Heart left ventricle (tissue), 16 donors: ENCODE measurements at regions not wholly inside any gene's neighbourhood (a gene's known extent, or its start where the extent isn't known, plus 50 kb on each side); places are given as distances from the start of the nearest gene placed in this dataset.

Experiments
- ATAC-seq, 4 donors: fragments of 200-7000 bp; cut with Tn5 transposase; one replicate each; pipeline ENCODE4 v1.9.1; 2020 to 2022; ENCODE audit warnings: moderate library complexity in 4 of 4, mild to moderate bottlenecking in 3 of 4, moderate number of reproducible peaks in 1 of 4
- DNase-seq, 5 donors: peaks; one replicate each; pipeline ENCODE4 v3.0.0-alpha.2; 2020
- H3K27ac ChIP-seq, 12 donors: fragments of 200-600 bp; sonication (generic) in 4 of 12; one replicate each; pipeline versions ENCODE4 v1.5.0 to v1.8.0; 2016 to 2022; ENCODE audit warnings: mild to moderate bottlenecking in 2 of 12
- H3K27me3 ChIP-seq, 9 donors: fragments of 200-600 bp; sonication (generic) in 2 of 9; one replicate each; pipeline versions ENCODE4 v1.5.1 to v1.8.0; 2016 to 2022; ENCODE audit warnings: mild to moderate bottlenecking in 3 of 9
- H3K36me3 ChIP-seq, 9 donors: fragments of 200-600 bp; sonication (generic) in 2 of 9; one replicate each; pipeline versions ENCODE4 v1.5.0 to v1.8.0; 2018 to 2022; ENCODE audit warnings: mild to moderate bottlenecking in 2 of 9
- H3K4me1 ChIP-seq, 12 donors: fragments of 200-600 bp; sonication (generic) in 4 of 12; one replicate each; pipeline versions ENCODE4 v1.5.0 to v1.8.0; 2016 to 2022; ENCODE audit warnings: mild to moderate bottlenecking in 3 of 12
- H3K4me3 ChIP-seq, 12 donors: fragments of 200-600 bp; sonication (generic) in 4 of 12; one replicate each; pipeline versions ENCODE4 v1.5.0 to v1.8.0; 2017 to 2022; ENCODE audit warnings: mild to moderate bottlenecking in 9 of 12, moderate library complexity in 4 of 12
- H3K9me3 ChIP-seq, 12 donors: fragments of 200-600 bp; sonication (generic) in 4 of 12; one replicate each; pipeline versions ENCODE4 v1.5.0 to v1.8.0; 2016 to 2022; ENCODE audit warnings: mild to moderate bottlenecking in 1 of 12
- POLR2A ChIP-seq, 2 donors: fragments of 450-650 bp; IDR thresholded peaks; one replicate each; pipeline ENCODE4 v1.6.1; 2017; ENCODE audit warnings: antibody characterized with exemption in 2 of 2, mild to moderate bottlenecking in 2 of 2, moderate library complexity in 2 of 2
- WGBS, 4 donors: extraction: QIAGEN DNeasy Blood & Tissue Kit in 2 of 4; methylation state at CpG; one replicate each; pipeline versions ENCODE4 v1.1.5 to v1.1.7; 2013 to 2018; 5-methylcytosine and 5-hydroxymethylcytosine counted together
- intact Hi-C, 10 donors: fragments of 100-400 bp; cut with DNase I; formaldehyde crosslinking; loops; one replicate each; pipeline versions ENCODE4 v1.11.1 to v1.14.2; 2022
- TF ChIP-seq, protein P1 (sequence below), 12 donors: fragments of 200-600 bp; sonication (generic) in 4 of 12; IDR thresholded peaks; one replicate each; pipeline versions ENCODE4 v1.5.0 to v1.8.0; 2018 to 2022; ENCODE audit warnings: antibody characterized with exemption in 12 of 12, mild to moderate bottlenecking in 5 of 12
- donor health status: ischemic (EF 13 %, LVEDD 7.1; RV severe dilation, severe dysfunction).
- donor health status: healthy with polysubstance abuse.
- donor health status: DM: no; HTN: yes; CAD: no.
- donor health status: DM: no; HTN: no; CAD: no.
- donor health status: ischemic (EF 25% LVEDD 6.9; RV normal size, moderate dysfunction).
- donor health status: ischemic (EF 25% LVEDD 5.7; RV mildly dilated, moderate dysfunction).
- donor health status: healthy.
- donor health status: DM: yes; HTN: yes; CAD: no.
- donor health status: ischemic (EF 35%, LVEDD 5.7; RV mildly dilated, moderate dysfunction).
- donor health status: nonischemic (EF 11% LVEDD 7.7; RV severe dilation, severe dysfunction).
- donor health status: DM: yes; HTN: yes; CAD: no.
- donor health status: PGD.
- donor health status: ischemic (EF 29% LVEDD 5.4; RV normal size, mild dysfunction).
- donor health status: nonischemic (EF 23%, LVEDD 6.1; RV moderate dilation, normal function).

DNA sequence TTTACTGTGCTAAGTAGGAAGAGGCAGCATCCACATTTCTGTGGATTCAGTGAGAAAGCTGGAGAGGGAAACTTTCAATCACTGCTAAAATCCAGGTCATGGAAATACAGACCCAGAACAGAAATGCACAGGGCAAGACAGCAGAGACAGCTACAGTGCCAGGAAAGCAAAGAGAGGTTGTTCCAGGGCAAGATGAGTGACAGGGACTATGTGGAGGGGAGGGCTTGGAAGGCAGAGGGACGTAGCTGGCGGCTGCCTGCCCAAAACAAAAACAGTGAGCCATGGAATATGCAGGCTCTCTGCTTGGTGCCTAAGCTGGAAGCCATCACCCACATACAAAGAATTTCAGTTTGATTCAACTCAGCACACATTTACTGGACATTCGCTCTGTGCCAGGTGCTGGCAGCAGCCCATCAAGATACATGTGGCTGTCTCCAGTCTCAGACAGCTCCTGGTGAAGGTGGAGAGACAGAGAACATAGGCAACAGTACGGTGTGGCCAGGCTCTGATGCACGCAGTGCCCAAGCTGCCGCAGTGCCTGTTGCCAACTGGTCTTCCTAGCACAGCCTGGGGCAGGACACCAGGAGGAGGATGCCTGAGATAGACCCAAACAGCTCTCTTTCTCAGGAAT, 88.7 kb downstream of the AIPL1 start:
- intact Hi-C loops: no loop called here
- H3K36me3 ChIP-seq: no peaks in the 10 kb centered on the region
- no peaks in the 10 kb centered on the region for H3K27me3 ChIP-seq
- ATAC-seq: no peak
- H3K9me3 ChIP-seq: no peaks in the 10 kb centered on the region
- H3K4me3 ChIP-seq: no peak overlapping the region
- no peak overlapping the region for H3K27ac ChIP-seq
- no peaks in the 10 kb centered on the region for H3K4me1 ChIP-seq
- DNase-seq: no peak
- 68 to 86% (median 75%) methylated on average over 5 to 6 of the region's 6 CpGs for WGBS, 4 donors
- TF ChIP-seq, protein P1, sequence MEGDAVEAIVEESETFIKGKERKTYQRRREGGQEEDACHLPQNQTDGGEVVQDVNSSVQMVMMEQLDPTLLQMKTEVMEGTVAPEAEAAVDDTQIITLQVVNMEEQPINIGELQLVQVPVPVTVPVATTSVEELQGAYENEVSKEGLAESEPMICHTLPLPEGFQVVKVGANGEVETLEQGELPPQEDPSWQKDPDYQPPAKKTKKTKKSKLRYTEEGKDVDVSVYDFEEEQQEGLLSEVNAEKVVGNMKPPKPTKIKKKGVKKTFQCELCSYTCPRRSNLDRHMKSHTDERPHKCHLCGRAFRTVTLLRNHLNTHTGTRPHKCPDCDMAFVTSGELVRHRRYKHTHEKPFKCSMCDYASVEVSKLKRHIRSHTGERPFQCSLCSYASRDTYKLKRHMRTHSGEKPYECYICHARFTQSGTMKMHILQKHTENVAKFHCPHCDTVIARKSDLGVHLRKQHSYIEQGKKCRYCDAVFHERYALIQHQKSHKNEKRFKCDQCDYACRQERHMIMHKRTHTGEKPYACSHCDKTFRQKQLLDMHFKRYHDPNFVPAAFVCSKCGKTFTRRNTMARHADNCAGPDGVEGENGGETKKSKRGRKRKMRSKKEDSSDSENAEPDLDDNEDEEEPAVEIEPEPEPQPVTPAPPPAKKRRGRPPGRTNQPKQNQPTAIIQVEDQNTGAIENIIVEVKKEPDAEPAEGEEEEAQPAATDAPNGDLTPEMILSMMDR (IDR thresholded peaks at IDR 0.05): no peak
- no peak for TF ChIP-seq POLR2A (IDR thresholded peaks at IDR 0.05)

DNA sequence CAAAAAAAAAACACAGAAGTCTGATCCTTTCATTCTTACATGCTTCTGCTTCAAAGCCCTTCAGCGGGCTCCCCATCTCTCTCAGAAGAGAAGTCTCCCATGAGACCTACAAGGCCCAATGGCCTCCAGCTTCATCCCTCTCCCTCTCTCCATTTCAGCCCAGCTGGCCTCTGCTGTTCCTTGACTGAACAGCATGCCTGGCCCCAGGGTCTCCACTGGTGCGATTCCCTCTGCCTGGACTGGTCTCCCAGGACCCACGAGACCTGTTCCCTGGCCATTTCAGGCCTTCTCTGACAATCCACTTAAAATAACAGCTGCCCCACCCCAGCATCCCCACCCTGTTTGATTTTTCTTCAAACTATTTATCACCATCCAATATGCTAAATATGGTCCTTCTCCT, 91.2 kb downstream of the AIPL1 start:
- no peaks in the 10 kb centered on the region for H3K4me1 ChIP-seq
- H3K4me3 ChIP-seq: no peak overlapping the region
- intact Hi-C loops: no loop called here
- H3K36me3 ChIP-seq: no peaks in the 10 kb centered on the region
- DNase-seq (no peak), ATAC-seq (no peak)
- H3K27me3 ChIP-seq: peaks cover 0 to 2% (median 0%) of the 10 kb centered on the region in 9 donors
- no peaks in the 10 kb centered on the region for H3K9me3 ChIP-seq
- H3K27ac ChIP-seq: no peak overlapping the region
- TF ChIP-seq POLR2A (IDR thresholded peaks at IDR 0.05): no peak
- TF ChIP-seq, protein P1 (IDR thresholded peaks at IDR 0.05): no peak
- WGBS, 4 donors: 76 to 85% (median 84%) methylated on average over 3 of the region's 3 CpGs

DNA sequence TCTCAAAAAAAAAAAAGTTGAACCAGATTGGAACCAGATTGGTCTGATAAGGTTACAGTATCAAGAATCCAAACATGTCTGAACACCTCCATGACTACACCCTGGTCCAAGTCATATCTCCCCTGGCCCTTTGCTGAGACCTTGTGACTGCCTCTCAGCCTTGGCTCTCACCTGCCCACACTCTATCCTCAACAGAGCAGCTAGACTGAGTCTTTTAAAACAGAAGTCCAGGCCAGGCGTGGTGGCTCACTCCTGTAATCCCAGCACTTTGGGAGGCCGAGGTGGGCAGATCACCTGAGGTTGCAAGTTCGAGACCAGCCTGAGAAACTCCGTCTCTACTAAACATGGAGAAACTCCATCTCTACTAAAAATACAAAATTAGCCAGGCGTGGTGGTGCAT, 91.7 kb downstream of the AIPL1 start:
- DNase-seq (no peak), ATAC-seq (no peak)
- Histone ChIP-seq H3K4me1 (no peaks in the 10 kb centered on the region), H3K4me3 (no peak overlapping the region), H3K27me3 (peaks cover 0 to 2% (median 0%) of the 10 kb centered on the region in 9 donors), H3K9me3 (no peaks in the 10 kb centered on the region), H3K36me3 (no peaks in the 10 kb centered on the region), H3K27ac (no peak overlapping the region)
- no peak for TF ChIP-seq POLR2A (IDR thresholded peaks at IDR 0.05)
- TF ChIP-seq, protein P1 (IDR thresholded peaks at IDR 0.05): no peak
- WGBS, 4 donors: 86 to 89% (median 88%) methylated on average over 5 of the region's 5 CpGs
- intact Hi-C loops: no loop called here

- ATAC-seq: no peak
- TF ChIP-seq POLR2A (IDR thresholded peaks at IDR 0.05): no peak
- TF ChIP-seq, protein P1 (IDR thresholded peaks at IDR 0.05): no peak
- no peaks in the 10 kb centered on the region for H3K4me1 ChIP-seq
- WGBS, 4 donors: 75 to 84% (median 79%) methylated on average over 7 of the region's 7 CpGs
- no peak for DNase-seq
- intact Hi-C loops: no loop called here
- H3K9me3 ChIP-seq: no peaks in the 10 kb centered on the region
- H3K27me3 ChIP-seq: peaks cover 0 to 2% (median 0%) of the 10 kb centered on the region in 9 donors
- H3K27ac ChIP-seq: no peak overlapping the region
- H3K36me3 ChIP-seq: no peaks in the 10 kb centered on the region
- H3K4me3 ChIP-seq: no peak overlapping the region
These were observed 94.2 kb downstream of the AIPL1 start for GRCh38 chr17:6340708-6341107.
